Progenitor cell of endocrine pancreas (in vitro differentiated cells): ENCODE measurements at regions not wholly inside any gene's neighbourhood (a gene's known extent, or its start where the extent isn't known, plus 50 kb on each side); places are given as distances from the start of the nearest gene placed in this dataset.

Source experiments
- DNase-seq: peaks from one replicate; pipeline ENCODE4 v3.0.0; 2021; ENCODE audit warnings: low spot score; ENCODE audit not compliant: unreplicated experiment
- H3K27ac Mint-ChIP-seq: 2 replicates; pipeline ENCODE4 v1.8.0; 2021; ENCODE audit warnings: mild to moderate bottlenecking, moderate library complexity, mixed read lengths
- H3K27me3 Mint-ChIP-seq: 2 replicates; pipeline ENCODE4 v1.8.0; 2021; ENCODE audit warnings: mixed read lengths
- H3K36me3 Mint-ChIP-seq: 2 replicates; pipeline ENCODE4 v1.8.0; 2022; ENCODE audit warnings: mixed read lengths; ENCODE audit not compliant: insufficient read depth
- H3K4me1 Mint-ChIP-seq: 2 replicates; pipeline ENCODE4 v1.8.0; 2021; ENCODE audit warnings: low read depth, mixed read lengths
- H3K4me3 Mint-ChIP-seq: 2 replicates; pipeline ENCODE4 v1.8.0; 2021; ENCODE audit warnings: low read depth, mild to moderate bottlenecking, moderate library complexity, mixed read lengths
- H3K9me3 Mint-ChIP-seq: 2 replicates; pipeline ENCODE4 v1.8.0; 2021; ENCODE audit warnings: low read depth, mixed read lengths
- TF ChIP-seq, protein P1 (sequence below): fragments of 200-600 bp; sonication (generic); IDR thresholded peaks from one replicate; pipeline ENCODE4 v1.5.0; 2021; ENCODE audit warnings: antibody characterized with exemption, mild to moderate bottlenecking; ENCODE audit not compliant: unreplicated experiment

DNA sequence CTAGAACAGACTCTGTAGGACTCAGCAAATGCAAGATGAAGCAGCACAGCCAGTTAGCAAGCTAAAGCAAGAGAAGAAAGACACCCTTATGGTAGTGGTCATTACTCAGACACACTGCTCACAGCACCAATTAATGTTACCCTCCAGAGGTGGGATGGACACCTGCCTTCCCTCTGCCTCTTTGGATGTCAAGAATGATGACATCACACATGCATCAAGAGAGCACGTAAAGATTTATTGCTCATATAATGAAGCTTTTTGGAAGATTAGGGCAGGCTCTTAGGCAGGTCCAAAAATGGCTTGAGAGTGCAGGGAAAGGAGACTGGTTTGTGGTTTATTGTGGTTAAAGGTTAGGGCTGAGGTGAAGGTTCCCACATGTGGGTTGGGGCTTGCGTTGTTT, 137.0 kb downstream of the PRDM13 start:
- TF ChIP-seq, protein P1, sequence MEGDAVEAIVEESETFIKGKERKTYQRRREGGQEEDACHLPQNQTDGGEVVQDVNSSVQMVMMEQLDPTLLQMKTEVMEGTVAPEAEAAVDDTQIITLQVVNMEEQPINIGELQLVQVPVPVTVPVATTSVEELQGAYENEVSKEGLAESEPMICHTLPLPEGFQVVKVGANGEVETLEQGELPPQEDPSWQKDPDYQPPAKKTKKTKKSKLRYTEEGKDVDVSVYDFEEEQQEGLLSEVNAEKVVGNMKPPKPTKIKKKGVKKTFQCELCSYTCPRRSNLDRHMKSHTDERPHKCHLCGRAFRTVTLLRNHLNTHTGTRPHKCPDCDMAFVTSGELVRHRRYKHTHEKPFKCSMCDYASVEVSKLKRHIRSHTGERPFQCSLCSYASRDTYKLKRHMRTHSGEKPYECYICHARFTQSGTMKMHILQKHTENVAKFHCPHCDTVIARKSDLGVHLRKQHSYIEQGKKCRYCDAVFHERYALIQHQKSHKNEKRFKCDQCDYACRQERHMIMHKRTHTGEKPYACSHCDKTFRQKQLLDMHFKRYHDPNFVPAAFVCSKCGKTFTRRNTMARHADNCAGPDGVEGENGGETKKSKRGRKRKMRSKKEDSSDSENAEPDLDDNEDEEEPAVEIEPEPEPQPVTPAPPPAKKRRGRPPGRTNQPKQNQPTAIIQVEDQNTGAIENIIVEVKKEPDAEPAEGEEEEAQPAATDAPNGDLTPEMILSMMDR: no peak
- Mint-ChIP-seq H3K36me3 (no peaks in the 10 kb centered on the region), H3K4me3 (no peak overlapping the region), H3K27ac (no peak overlapping the region), H3K4me1 (no peaks in the 10 kb centered on the region), H3K9me3 (no peaks in the 10 kb centered on the region), H3K27me3 (peaks cover 66% of the 10 kb centered on the region)
- DNase-seq: no peak

DNA sequence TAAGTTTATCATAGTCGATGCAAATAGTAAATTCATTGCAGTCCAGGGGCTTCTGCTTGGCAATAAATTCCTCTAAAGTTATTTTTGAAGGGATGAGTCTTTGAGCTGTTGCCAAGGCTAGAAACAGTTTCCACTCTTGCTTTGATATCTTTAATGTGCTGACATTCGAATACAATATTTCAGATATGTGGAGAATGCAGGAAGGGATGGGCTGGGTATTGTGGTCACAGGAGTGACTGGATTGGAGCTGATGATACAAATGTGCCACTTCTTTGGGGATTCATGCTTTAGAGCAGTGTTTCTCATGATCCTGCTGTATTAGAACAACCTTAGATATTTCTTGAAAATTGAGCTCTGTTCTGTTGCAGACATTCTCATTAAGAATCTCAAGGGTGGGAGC, 139.0 kb downstream of the PRDM13 start:
- Mint-ChIP-seq H3K4me1 (no peaks in the 10 kb centered on the region), H3K27me3 (peaks cover 61% of the 10 kb centered on the region), H3K27ac (no peak overlapping the region), H3K9me3 (no peaks in the 10 kb centered on the region), H3K4me3 (no peak overlapping the region), H3K36me3 (no peaks in the 10 kb centered on the region)
- TF ChIP-seq, protein P1: no peak
- no peak for DNase-seq

DNA sequence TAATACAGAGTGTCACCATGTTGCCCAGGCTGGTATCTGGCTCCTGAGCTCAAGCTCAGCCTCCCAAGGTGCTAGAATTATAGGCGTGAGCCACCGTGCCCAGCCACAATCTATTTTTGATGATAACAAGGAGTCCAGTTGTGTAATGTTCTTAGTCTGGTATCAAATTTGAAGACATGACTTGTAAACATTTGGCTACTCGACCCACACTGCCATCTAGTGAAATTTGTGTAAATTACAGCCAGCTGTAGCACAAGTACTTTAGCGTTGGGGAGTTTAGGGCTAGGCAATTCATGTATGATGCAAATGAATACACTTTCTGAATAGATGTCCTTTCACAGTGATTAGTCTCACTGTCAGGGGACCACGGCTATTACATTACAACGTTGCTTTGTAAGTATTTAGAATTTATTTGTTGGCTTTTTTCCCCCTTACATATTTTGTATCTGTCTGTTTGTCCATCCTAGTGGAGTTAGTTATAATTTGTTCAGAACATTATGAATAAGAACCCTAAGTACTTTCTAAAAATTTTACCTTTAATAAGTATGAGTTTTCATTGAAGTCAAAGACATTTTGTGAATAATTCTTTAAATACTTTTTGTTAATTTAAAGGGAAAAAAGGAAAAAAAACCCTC, 139.7 kb downstream of the PRDM13 start:
- Mint-ChIP-seq H3K36me3 (no peaks in the 10 kb centered on the region), H3K27me3 (peaks cover 59% of the 10 kb centered on the region), H3K9me3 (no peaks in the 10 kb centered on the region), H3K4me3 (no peak overlapping the region), H3K4me1 (no peaks in the 10 kb centered on the region), H3K27ac (no peak overlapping the region)
- TF ChIP-seq, protein P1: peak; percentile 84
- DNase-seq: peak; percentile 25

DNA sequence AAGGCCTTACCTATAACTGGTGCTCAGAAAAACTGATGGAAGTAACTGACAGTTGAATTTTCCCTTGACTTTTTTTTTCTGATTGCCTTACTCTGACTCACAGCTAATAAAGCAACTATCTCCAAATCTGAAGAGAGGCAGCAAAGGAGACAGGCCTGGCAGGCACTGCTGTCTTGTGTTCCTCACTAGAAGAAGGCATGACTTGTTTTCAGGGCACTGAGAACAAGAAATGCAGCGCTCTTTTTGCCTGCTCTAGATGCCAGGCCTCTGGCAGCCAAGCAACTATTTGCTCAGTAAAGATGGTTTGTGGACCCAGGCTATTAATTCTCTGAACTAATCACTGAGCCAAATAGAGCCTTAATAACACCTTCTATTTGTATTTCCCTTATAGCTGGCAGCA, 155.1 kb downstream of the PRDM13 start:
- Mint-ChIP-seq H3K9me3 (no peaks in the 10 kb centered on the region), H3K27ac (no peak overlapping the region), H3K4me3 (no peak overlapping the region), H3K27me3 (peaks cover 32% of the 10 kb centered on the region), H3K36me3 (no peaks in the 10 kb centered on the region), H3K4me1 (no peaks in the 10 kb centered on the region)
- TF ChIP-seq, protein P1: no peak
- no peak for DNase-seq

DNA sequence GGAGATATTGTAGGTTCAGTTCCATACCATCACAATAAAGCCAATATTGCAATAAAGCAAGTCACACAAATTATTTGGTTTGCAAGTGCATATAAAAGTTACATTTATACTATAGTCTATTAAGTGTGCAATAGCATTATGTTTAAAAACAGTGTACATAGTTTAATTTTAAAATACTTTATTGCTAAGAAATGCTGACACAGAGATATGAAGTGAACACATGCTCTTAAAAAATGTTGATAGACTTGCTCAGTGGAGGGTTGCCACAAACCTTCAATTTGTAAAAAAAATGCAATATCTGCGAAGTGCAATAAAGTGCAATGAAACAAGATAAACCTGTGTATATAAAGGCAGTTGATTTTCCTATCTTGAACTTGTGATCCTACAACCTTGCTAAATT, 161.5 kb downstream of the PRDM13 start:
- no peaks in the 10 kb centered on the region for H3K4me1 Mint-ChIP-seq
- peaks cover 3% of the 10 kb centered on the region for H3K9me3 Mint-ChIP-seq
- peaks cover 15% of the 10 kb centered on the region for H3K27me3 Mint-ChIP-seq
- DNase-seq: no peak
- H3K36me3 Mint-ChIP-seq: no peaks in the 10 kb centered on the region
- no peak overlapping the region for H3K4me3 Mint-ChIP-seq
- no peak overlapping the region for H3K27ac Mint-ChIP-seq
- TF ChIP-seq, protein P1: no peak
